H1 (cell line): ENCODE measurements at regions not wholly inside any gene's neighbourhood (a gene's known extent, or its start where the extent isn't known, plus 50 kb on each side); places are given as distances from the start of the nearest gene placed in this dataset.

Source experiments
- CTCF ChIA-PET: fragments of 300-600 bp; sonication (Branson Sonifier 250); formaldehyde crosslinking; loops from one replicate; lab custom pipeline; 2021; ENCODE audit not compliant: partially characterized antibody; lab: Charles Lee
- POLR2A ChIA-PET: fragments of 300-600 bp; sonication (Branson Sonifier 250); formaldehyde crosslinking; loops from one replicate; lab custom pipeline; 2021; ENCODE audit warnings: inconsistent platforms; ENCODE audit not compliant: partially characterized antibody; lab: Charles Lee
- DNase-seq, 2 experiments: peaks; one replicate each; pipeline versions ENCODE4 v3.0.0 to v3.0.0-alpha.2; 2010 to 2022; ENCODE audit warnings: low spot score in 2 of 2, low read depth in 1 of 2, mixed read lengths in 1 of 2
- FAIRE-seq: peaks from 2 replicates; lab custom pipeline; 2011; peaks lifted over from hg19 to GRCh38; lab: Jason Lieb, UNC
- H2AFZ ChIP-seq: 2 replicates; pipeline ENCODE4 v1.8.1; 2012; ENCODE audit warnings: low read length, inconsistent platforms
- H2AK5ac ChIP-seq: 2 replicates; pipeline ENCODE4 v1.6.1; 2013; ENCODE audit warnings: low read depth, low read length
- H2BK120ac ChIP-seq: replicated peaks from 2 replicates; pipeline ENCODE3; 2013; ENCODE audit warnings: low read depth, low read length, inconsistent platforms
- H2BK12ac ChIP-seq: 2 replicates; pipeline ENCODE4 v1.6.1; 2013; ENCODE audit warnings: low read depth, low read length
- H2BK15ac ChIP-seq: 2 replicates; pipeline ENCODE4 v1.6.1; 2013; ENCODE audit warnings: low read length
- H2BK20ac ChIP-seq: 2 replicates; pipeline ENCODE4 v1.6.1; 2013; ENCODE audit warnings: low read length
- H2BK5ac ChIP-seq: 2 replicates; pipeline ENCODE4 v1.6.1; 2013; ENCODE audit warnings: low read depth, low read length
- H3K14ac ChIP-seq: 2 replicates; pipeline ENCODE4 v1.6.1; 2013; ENCODE audit warnings: inconsistent platforms; ENCODE audit not compliant: insufficient read length
- H3K18ac ChIP-seq: 2 replicates; pipeline ENCODE4 v1.6.1; 2013; ENCODE audit warnings: low read length; ENCODE audit errors: extremely low read depth
- H3K23ac ChIP-seq: 2 replicates; pipeline ENCODE4 v1.6.1; 2013; ENCODE audit warnings: inconsistent platforms; ENCODE audit not compliant: insufficient read length
- H3K23me2 ChIP-seq: 2 replicates; pipeline ENCODE4 v1.6.1; 2013; ENCODE audit warnings: low read depth, low read length
- H3K27ac ChIP-seq: 2 replicates; pipeline ENCODE4 v1.6.1; 2011; ENCODE audit warnings: low read depth, low read length, inconsistent platforms
- H3K27me3 ChIP-seq, 4 experiments: replicated peaks in 1 of 4; 1 replicate in 1 of 4; 2 replicates in 3 of 4; pipeline versions ENCODE4 v1.6.1 to v1.8.1; 2011 to 2013; ENCODE audit warnings: low read length in 3 of 4, mild to moderate bottlenecking in 3 of 4, inconsistent platforms in 2 of 4, mixed read lengths in 2 of 4, moderate library complexity in 1 of 4; ENCODE audit not compliant: control insufficient read depth in 3 of 4, insufficient read depth in 3 of 4; ENCODE audit errors: extremely low read depth in 1 of 4
- H3K36me3 ChIP-seq, 4 experiments: 2 replicates each; pipeline versions ENCODE4 v1.6.1 to v1.8.1; 2011 to 2013; ENCODE audit warnings: mild to moderate bottlenecking in 4 of 4, low read length in 3 of 4, moderate library complexity in 2 of 4, control low read depth in 1 of 4, inconsistent platforms in 1 of 4; ENCODE audit not compliant: insufficient read depth in 4 of 4, control insufficient read depth in 2 of 4
- H3K4ac ChIP-seq: replicated peaks from 2 replicates; pipeline ENCODE3; 2013; ENCODE audit warnings: low read length, low read depth, mixed read lengths, inconsistent platforms; ENCODE audit not compliant: insufficient read length
- H3K4me1 ChIP-seq, 4 experiments: replicated peaks in 1 of 4; 1 replicate in 1 of 4; 2 replicates in 3 of 4; pipeline versions ENCODE4 v1.6.1 to v1.8.1; 2011 to 2013; ENCODE audit warnings: low read length in 3 of 4, inconsistent platforms in 2 of 4, mixed read lengths in 1 of 4; ENCODE audit not compliant: insufficient read depth in 4 of 4, control insufficient read depth in 3 of 4
- H3K4me2 ChIP-seq, 2 experiments: 2 replicates each; pipeline versions ENCODE4 v1.6.1 to v1.8.1; 2011 to 2013; ENCODE audit warnings: low read depth in 2 of 2, low read length in 2 of 2, control low read depth in 1 of 2, inconsistent platforms in 1 of 2, mild to moderate bottlenecking in 1 of 2; ENCODE audit not compliant: insufficient read depth in 1 of 2
- H3K4me3 ChIP-seq, 4 experiments: fragments of 200-600, 300-600 bp in 1 of 4; sonication (generic), shearing (Covaris generic), sonication (Bioruptor Twin) in 1 of 4; 2 replicates each; pipeline versions ENCODE4 v1.5.1 to v1.8.1; 2011 to 2016; ENCODE audit warnings: low read length in 4 of 4, low read depth in 3 of 4, control low read depth in 2 of 4, inconsistent platforms in 2 of 4, mild to moderate bottlenecking in 2 of 4, mixed read lengths in 1 of 4, moderate library complexity in 1 of 4; ENCODE audit not compliant: insufficient read depth in 2 of 4; ENCODE audit errors: extremely low read depth in 1 of 4
- H3K56ac ChIP-seq: replicated peaks from 2 replicates; pipeline ENCODE3; 2013; ENCODE audit warnings: low read depth, mild to moderate bottlenecking, mixed read lengths, low read length, inconsistent platforms; ENCODE audit not compliant: insufficient read length
- H3K79me1 ChIP-seq: 2 replicates; pipeline ENCODE4 v1.6.1; 2013; ENCODE audit warnings: low read depth, low read length, control low read depth
- H3K79me2 ChIP-seq, 2 experiments: 2 replicates each; pipeline versions ENCODE4 v1.6.1 to v1.8.1; 2012 to 2013; ENCODE audit warnings: low read length in 2 of 2, mild to moderate bottlenecking in 2 of 2, inconsistent platforms in 1 of 2; ENCODE audit not compliant: insufficient read depth in 2 of 2, control insufficient read depth in 1 of 2
- H3K9ac ChIP-seq, 4 experiments: replicated peaks in 1 of 4; 1 replicate in 1 of 4; 2 replicates in 3 of 4; pipeline versions ENCODE4 v1.6.1 to v1.8.1; 2011 to 2013; ENCODE audit warnings: low read depth in 3 of 4, low read length in 3 of 4, control low read depth in 2 of 4, mild to moderate bottlenecking in 2 of 4, moderate library complexity in 2 of 4, inconsistent platforms in 1 of 4; ENCODE audit errors: extremely low read depth in 1 of 4
- H3K9me3 ChIP-seq, 2 experiments: 2 replicates each; pipeline versions ENCODE4 v1.6.1 to v1.8.1; 2012 to 2013; ENCODE audit warnings: mild to moderate bottlenecking in 2 of 2, moderate library complexity in 2 of 2, control low read depth in 1 of 2, inconsistent platforms in 1 of 2, low read depth in 1 of 2, low read length in 1 of 2, mixed read lengths in 1 of 2; ENCODE audit not compliant: insufficient read depth in 2 of 2
- H4K20me1 ChIP-seq, 2 experiments: replicated peaks in 1 of 2; 2 replicates each; pipeline versions ENCODE3 to v1.8.1; 2011 to 2013; ENCODE audit warnings: inconsistent platforms in 2 of 2, low read length in 2 of 2, mild to moderate bottlenecking in 1 of 2; ENCODE audit not compliant: insufficient read depth in 2 of 2, control insufficient read depth in 1 of 2
- H4K5ac ChIP-seq: 2 replicates; pipeline ENCODE4 v1.6.1; 2013; ENCODE audit warnings: low read length, low read depth, mixed read lengths, inconsistent platforms; ENCODE audit not compliant: insufficient read length
- H4K8ac ChIP-seq: 2 replicates; pipeline ENCODE4 v1.8.0; 2013; ENCODE audit warnings: mild to moderate bottlenecking, moderate library complexity, low read length, inconsistent platforms; ENCODE audit not compliant: insufficient read depth; ENCODE audit errors: extremely low read depth
- H4K91ac ChIP-seq: replicated peaks from 2 replicates; pipeline ENCODE3; 2013; ENCODE audit warnings: low read length, mixed read lengths, inconsistent platforms; ENCODE audit not compliant: insufficient read length
- ASH2L ChIP-seq: fragments of 200-600, 300-600 bp; sonication (generic); IDR thresholded peaks from one replicate; pipeline ENCODE4 v1.7.1; 2017; ENCODE audit warnings: low read length
- CTBP2 ChIP-seq: IDR thresholded peaks from 2 replicates; pipeline ENCODE4 v1.7.0; 2011; ENCODE audit warnings: borderline replicate concordance, mild to moderate bottlenecking, moderate library complexity, mixed read lengths, low read length; ENCODE audit not compliant: insufficient read depth, insufficient read length
- KDM5A ChIP-seq: fragments of 200-600 bp; IDR thresholded peaks from 2 replicates; pipeline ENCODE4 v1.7.1; 2012; ENCODE audit warnings: mild to moderate bottlenecking, low read length, inconsistent platforms, mixed read lengths
- POLR2A ChIP-seq, 2 experiments: IDR thresholded peaks; 1 replicate in 1 of 2; 2 replicates in 1 of 2; pipeline ENCODE4 v1.6.1; 2011; ENCODE audit warnings: low read depth in 2 of 2, low read length in 2 of 2, mild to moderate bottlenecking in 2 of 2; ENCODE audit errors: control extremely low read depth in 1 of 2
- RBBP5 ChIP-seq: IDR thresholded peaks from 2 replicates; pipeline ENCODE4 v1.7.1; 2012; ENCODE audit warnings: low read depth, mild to moderate bottlenecking, inconsistent platforms, low read length, moderate library complexity, borderline replicate concordance
- SAP30 ChIP-seq: fragments of 300-600 bp; sonication (generic); IDR thresholded peaks from 2 replicates; pipeline ENCODE4 v1.7.1; 2012; ENCODE audit warnings: low read length, moderate library complexity, mild to moderate bottlenecking, inconsistent platforms; ENCODE audit not compliant: insufficient read depth, insufficient replicate concordance
- WGBS, 2 experiments: shearing (Covaris generic) in 1 of 2; methylation state at CpG; one replicate each; pipeline versions ENCODE4 v1.1.6 to v1.1.7; 2013 to 2015; ENCODE audit warnings: low lambda C conversion rate in 2 of 2, mixed read lengths in 2 of 2, inconsistent platforms in 1 of 2, low coverage in 1 of 2, missing lambda C conversion rate in 1 of 2; ENCODE audit not compliant: insufficient replicate concordance in 2 of 2, insufficient coverage in 1 of 2, insufficient read length in 1 of 2; ENCODE audit errors: extremely low coverage in 1 of 2, missing lambda C conversion rate in 1 of 2; 5-methylcytosine and 5-hydroxymethylcytosine counted together
- TF ChIP-seq, protein P1 (sequence below): IDR thresholded peaks from 2 replicates; pipeline ENCODE4 v1.6.1; 2012; ENCODE audit warnings: inconsistent platforms

DNA sequence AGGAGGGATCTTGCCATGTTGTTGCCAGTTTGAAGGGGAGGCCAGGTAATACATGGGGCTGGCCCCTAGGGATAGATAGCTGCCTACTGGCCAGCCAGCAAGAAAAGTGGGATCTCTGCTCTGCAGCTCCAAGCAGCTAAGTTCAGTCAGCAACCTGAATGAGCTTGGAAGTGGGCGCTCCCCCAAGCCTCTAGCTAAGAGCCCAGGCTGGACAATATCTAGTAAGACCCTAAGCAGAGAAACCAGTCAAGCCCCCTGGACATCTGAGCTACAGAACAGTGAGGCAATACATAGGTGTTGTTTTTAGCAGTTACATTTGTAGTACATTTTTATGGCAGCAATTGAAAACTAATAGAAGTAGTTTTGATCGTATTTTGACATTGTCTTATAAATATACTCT, 409.8 kb upstream of the SMIM21 start:
- 89% methylated on average over 2 of the region's 2 CpGs; no CpG with 5 or more reads in 1 of the 2 experiments for WGBS, 2 experiments
- no peak overlapping the region for H2BK120ac ChIP-seq
- no peaks in the 10 kb centered on the region for H3K36me3 ChIP-seq
- no peaks in the 10 kb centered on the region for H3K79me2 ChIP-seq
- H3K4ac ChIP-seq, result no peak overlapping the region
- no peak overlapping the region for H4K5ac ChIP-seq
- H2BK12ac ChIP-seq, result no peak overlapping the region
- POLR2A ChIA-PET, result no interaction called here
- H3K23me2 ChIP-seq, result no peaks in the 10 kb centered on the region
- H3K56ac ChIP-seq, result no peak overlapping the region
- no peak overlapping the region for H3K23ac ChIP-seq
- no peak overlapping the region for H2BK5ac ChIP-seq
- no peaks in the 10 kb centered on the region for H3K9me3 ChIP-seq
- H3K4me1 ChIP-seq, result no peaks in the 10 kb centered on the region
- no peaks in the 10 kb centered on the region for H4K20me1 ChIP-seq
- no peak overlapping the region for H2AFZ ChIP-seq
- no peak overlapping the region for H3K18ac ChIP-seq
- H3K14ac ChIP-seq, result no peak overlapping the region
- no peak overlapping the region for H3K4me2 ChIP-seq
- CTCF ChIA-PET, result interaction anchor here (0.9 to 1.0 kb wide), 2 partner anchors 14 to 415 kb away, joined by 3 to 4 read pairs; no protein-coding TSS in a partner anchor
- H4K8ac ChIP-seq, result no peak overlapping the region
- no peak overlapping the region for H3K27ac ChIP-seq
- H3K79me1 ChIP-seq, result no peaks in the 10 kb centered on the region
- H4K91ac ChIP-seq, result no peak overlapping the region
- DNase-seq (no peak), FAIRE-seq (no peak)
- H2BK15ac ChIP-seq, result no peak overlapping the region
- no peak overlapping the region for H2AK5ac ChIP-seq
- no peak overlapping the region for H2BK20ac ChIP-seq
- H3K4me3 ChIP-seq, result no peak overlapping the region
- no peaks in the 10 kb centered on the region for H3K27me3 ChIP-seq
- H3K9ac ChIP-seq, result no peak overlapping the region
- no peak for TF ChIP-seq CTBP2
- no peak for TF ChIP-seq RBBP5
- no peak for TF ChIP-seq SAP30
- TF ChIP-seq ASH2L, result no peak
- TF ChIP-seq POLR2A (IDR thresholded peaks at IDR 0.05; ENCODE audit: control extremely low read depth in 1 of 2, low read depth in 2 of 2, low read length in 2 of 2), result no peak
- TF ChIP-seq KDM5A, result no peak
- TF ChIP-seq, protein P1, sequence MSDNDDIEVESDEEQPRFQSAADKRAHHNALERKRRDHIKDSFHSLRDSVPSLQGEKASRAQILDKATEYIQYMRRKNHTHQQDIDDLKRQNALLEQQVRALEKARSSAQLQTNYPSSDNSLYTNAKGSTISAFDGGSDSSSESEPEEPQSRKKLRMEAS, result no peak
